ENCODE measurements at regions not wholly inside any gene's neighbourhood (a gene's known extent, or its start where the extent isn't known, plus 50 kb on each side); places are given as distances from the start of the nearest gene placed in this dataset.

DNA sequence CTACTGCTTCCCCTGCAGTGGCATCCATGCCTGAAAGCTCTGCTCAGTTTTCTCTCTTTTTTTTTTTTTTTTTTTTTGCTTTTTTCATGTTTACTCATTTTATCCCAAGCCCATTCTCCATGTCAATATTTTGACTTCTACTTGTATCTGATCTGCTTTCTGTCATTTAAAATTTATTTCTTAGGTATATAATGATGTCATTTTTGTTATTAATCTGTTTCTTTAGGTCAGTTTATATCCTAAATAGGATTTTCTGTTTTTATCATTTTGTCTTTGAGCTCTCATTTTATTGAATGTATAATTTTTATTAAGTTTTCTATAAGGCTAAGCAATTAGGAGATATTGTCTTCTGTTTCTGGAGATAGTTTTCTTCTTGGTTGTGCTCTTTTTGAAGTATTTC, 138.5 kb upstream of the PMEPA1 start:
- TF ChIP-seq POLR2A (IDR thresholded peaks at IDR 0.05; ENCODE audit: low read depth, low read length) (no peak), TAF1 (IDR thresholded peaks at IDR 0.05; ENCODE audit: low read depth, low read length) (no peak)

All from GM12891 (cell line).